Stomach (tissue), 4 donors: ENCODE measurements at regions not wholly inside any gene's neighbourhood (a gene's known extent, or its start where the extent isn't known, plus 50 kb on each side); places are given as distances from the start of the nearest gene placed in this dataset.

Source experiments
- EP300 ChIP-seq: sonication (generic); formaldehyde crosslinking; IDR thresholded peaks from one replicate; pipeline ENCODE4 v1.6.1; 2017; ENCODE audit warnings: antibody characterized with exemption
- POLR2AphosphoS5 ChIP-seq, 3 donors: sonication (generic); formaldehyde crosslinking; IDR thresholded peaks; one replicate each; pipeline ENCODE4 v1.6.1; 2016; ENCODE audit warnings: antibody characterized with exemption in 3 of 3
- TF ChIP-seq, protein P1 (sequence below), 7 experiments: fragments of 450-650 bp in 4 of 7; fragments of 200-600 bp in 3 of 7; sonication (generic) in 3 of 7; IDR thresholded peaks; one replicate each; pipeline ENCODE4 v1.5.1; 2016 to 2019; ENCODE audit warnings: antibody characterized with exemption in 7 of 7, control low read depth in 2 of 7, mild to moderate bottlenecking in 1 of 7

DNA sequence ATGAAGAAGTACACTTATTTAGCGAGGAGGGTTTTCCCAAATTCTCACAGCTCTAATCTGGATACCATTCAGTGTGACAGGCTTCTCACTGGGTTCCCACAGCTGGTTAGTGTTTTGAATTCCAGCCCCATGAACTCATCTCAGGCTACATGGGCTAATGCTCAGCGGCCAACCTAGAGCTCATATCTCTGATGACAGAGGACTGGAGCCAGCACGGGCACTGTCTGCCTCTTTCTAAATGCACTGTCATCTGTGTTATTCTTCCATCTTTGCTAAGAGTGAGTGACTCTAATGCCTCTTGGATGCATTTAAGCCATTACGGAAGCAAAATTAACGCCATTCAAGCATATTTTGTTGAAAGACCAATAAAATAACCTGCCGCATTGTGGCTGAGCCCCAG lies 308.9 kb upstream of the JAG1 start:
- no peak for TF ChIP-seq EP300
- TF ChIP-seq, protein P1, sequence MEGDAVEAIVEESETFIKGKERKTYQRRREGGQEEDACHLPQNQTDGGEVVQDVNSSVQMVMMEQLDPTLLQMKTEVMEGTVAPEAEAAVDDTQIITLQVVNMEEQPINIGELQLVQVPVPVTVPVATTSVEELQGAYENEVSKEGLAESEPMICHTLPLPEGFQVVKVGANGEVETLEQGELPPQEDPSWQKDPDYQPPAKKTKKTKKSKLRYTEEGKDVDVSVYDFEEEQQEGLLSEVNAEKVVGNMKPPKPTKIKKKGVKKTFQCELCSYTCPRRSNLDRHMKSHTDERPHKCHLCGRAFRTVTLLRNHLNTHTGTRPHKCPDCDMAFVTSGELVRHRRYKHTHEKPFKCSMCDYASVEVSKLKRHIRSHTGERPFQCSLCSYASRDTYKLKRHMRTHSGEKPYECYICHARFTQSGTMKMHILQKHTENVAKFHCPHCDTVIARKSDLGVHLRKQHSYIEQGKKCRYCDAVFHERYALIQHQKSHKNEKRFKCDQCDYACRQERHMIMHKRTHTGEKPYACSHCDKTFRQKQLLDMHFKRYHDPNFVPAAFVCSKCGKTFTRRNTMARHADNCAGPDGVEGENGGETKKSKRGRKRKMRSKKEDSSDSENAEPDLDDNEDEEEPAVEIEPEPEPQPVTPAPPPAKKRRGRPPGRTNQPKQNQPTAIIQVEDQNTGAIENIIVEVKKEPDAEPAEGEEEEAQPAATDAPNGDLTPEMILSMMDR (IDR thresholded peaks at IDR 0.05) = no peak
- TF ChIP-seq POLR2AphosphoS5 (IDR thresholded peaks at IDR 0.05) = peak in 1 of 3 donors; percentile 49
